ENCODE measurements at regions not wholly inside any gene's neighbourhood (a gene's known extent, or its start where the extent isn't known, plus 50 kb on each side); places are given as distances from the start of the nearest gene placed in this dataset.

DNA sequence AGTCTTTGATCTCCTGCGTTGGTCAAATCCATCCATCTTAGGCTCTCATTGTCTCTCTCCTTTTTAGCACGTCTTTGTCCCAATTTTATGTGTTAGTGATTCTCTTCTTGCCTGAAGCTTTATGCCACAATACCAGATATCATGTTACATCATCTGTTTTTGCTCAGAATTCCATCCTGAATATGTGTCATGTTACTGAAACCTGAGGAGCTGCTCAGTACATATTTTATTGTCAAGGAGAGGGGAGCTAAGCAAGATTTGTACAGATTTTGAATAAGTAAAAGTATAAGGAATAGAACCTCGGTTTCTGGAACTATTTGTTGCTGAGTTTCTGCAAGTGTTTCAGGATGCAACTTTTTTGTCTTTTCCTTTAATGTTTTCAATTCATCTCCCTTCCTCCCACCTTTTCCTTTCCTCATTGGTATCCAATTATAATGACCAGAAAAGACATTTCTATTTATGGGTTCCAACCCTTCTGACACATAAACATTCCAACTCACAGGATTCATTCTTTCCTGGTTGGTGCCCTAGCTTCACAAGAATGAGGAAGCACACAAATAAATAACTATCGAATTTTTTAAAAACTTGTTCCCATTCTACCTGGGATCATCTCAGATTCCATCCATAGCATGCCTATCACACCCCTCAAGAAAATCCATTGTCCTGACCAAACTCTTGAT, 291.8 kb downstream of the CRPPA start:
- DNase-seq (ENCODE audit: low read depth), result peak; percentile 31
- H3K4me3 ChIP-seq (ENCODE audit: low read depth, low read length), result no peak overlapping the region
- TF ChIP-seq, protein P1, sequence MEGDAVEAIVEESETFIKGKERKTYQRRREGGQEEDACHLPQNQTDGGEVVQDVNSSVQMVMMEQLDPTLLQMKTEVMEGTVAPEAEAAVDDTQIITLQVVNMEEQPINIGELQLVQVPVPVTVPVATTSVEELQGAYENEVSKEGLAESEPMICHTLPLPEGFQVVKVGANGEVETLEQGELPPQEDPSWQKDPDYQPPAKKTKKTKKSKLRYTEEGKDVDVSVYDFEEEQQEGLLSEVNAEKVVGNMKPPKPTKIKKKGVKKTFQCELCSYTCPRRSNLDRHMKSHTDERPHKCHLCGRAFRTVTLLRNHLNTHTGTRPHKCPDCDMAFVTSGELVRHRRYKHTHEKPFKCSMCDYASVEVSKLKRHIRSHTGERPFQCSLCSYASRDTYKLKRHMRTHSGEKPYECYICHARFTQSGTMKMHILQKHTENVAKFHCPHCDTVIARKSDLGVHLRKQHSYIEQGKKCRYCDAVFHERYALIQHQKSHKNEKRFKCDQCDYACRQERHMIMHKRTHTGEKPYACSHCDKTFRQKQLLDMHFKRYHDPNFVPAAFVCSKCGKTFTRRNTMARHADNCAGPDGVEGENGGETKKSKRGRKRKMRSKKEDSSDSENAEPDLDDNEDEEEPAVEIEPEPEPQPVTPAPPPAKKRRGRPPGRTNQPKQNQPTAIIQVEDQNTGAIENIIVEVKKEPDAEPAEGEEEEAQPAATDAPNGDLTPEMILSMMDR (conservative IDR thresholded peaks at IDR 0.05; ENCODE audit: low read depth, low read length), result no peak

- no peak for DNase-seq (ENCODE audit: low read depth)
- TF ChIP-seq, protein P1 (conservative IDR thresholded peaks at IDR 0.05; ENCODE audit: low read depth, low read length), result no peak
- no peak overlapping the region for H3K4me3 ChIP-seq (ENCODE audit: low read depth, low read length)
Observed at GRCh38 chr7:16123117-16123770, 298.1 kb downstream of the CRPPA start.

- TF ChIP-seq, protein P1 (conservative IDR thresholded peaks at IDR 0.05; ENCODE audit: low read depth, low read length), result no peak
- no peak for DNase-seq (ENCODE audit: low read depth)
Observed at GRCh38 chr7:16121876-16122390, 299.4 kb downstream of the CRPPA start.

GRCh38 chr7:16115374-16115773, 306.0 kb downstream of the CRPPA start:
- TF ChIP-seq, protein P1 (conservative IDR thresholded peaks at IDR 0.05; ENCODE audit: low read depth, low read length), result no peak
- no peak overlapping the region for H3K4me3 ChIP-seq (ENCODE audit: low read depth, low read length)
- no peak for DNase-seq (ENCODE audit: low read depth)

More at GRCh38 chr7:16121876-16122390, 299.4 kb downstream of the CRPPA start:
- no peak overlapping the region for H3K4me3 ChIP-seq (ENCODE audit: low read depth, low read length)

DNA sequence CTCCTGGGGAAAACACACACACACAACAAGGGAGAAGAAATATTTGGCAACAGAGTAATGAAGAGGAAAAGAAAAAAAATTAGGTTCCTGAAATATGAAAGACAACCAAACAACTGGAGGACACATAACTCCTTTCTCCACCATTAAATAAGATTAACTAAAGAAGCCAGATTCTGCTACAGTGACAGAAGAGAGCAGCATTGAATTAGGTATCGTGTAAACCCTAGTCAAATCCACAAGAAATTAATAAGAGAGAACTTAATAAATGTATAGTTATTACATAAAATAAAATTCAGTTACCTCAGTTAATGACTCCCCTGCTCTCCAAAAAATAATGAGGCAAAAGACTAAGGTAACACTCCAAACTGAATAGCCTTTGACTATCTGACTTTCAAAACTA, 306.7 kb downstream of the CRPPA start:
- DNase-seq (ENCODE audit: low read depth), result no peak
- TF ChIP-seq, protein P1 (conservative IDR thresholded peaks at IDR 0.05; ENCODE audit: low read depth, low read length), result peak; percentile 47
- H3K4me3 ChIP-seq (ENCODE audit: low read depth, low read length), result no peak overlapping the region

DNA sequence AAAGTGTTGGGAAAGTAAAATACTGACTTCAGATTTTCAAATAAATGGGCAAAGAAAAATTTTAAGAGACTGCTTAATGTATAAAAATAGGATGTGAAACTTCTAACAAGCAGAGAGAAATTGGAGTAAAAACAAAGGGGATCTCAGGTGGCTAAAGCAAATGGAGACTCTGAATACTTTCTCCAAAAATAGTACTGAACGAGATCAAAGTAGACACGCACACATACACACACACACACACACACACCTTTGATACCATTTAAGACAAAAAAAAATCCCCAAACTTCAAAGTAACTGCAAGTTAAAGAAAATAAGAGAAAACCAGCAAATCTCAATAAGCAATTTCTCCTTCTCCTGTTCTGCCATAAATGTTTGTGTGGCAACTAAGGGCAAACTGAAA, 307.3 kb downstream of the CRPPA start:
- TF ChIP-seq, protein P1 (conservative IDR thresholded peaks at IDR 0.05; ENCODE audit: low read depth, low read length), result no peak
- H3K4me3 ChIP-seq (ENCODE audit: low read depth, low read length), result no peak overlapping the region
- DNase-seq (ENCODE audit: low read depth), result no peak
